ENCODE measurements at regions not wholly inside any gene's neighbourhood (a gene's known extent, or its start where the extent isn't known, plus 50 kb on each side); places are given as distances from the start of the nearest gene placed in this dataset.

DNA sequence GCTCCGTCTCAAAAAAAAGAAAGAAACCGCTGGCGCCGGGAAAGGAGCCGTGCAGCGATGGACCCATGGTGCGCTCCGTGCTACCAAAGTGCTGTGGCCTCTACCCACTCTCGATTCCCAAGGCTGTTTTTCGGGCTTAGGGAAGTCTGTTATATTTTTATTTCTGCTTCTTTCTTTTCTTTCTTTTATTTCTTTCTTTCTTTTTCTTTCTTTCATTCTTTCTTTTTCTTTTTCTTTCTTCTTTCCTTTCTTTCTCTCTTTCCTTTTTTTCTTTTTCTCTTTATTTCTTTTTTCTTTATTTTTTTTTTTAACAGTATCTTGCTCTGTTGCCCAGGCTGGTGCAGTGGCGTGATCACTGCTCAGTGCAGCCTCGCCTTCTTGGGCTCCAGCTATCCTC, 87.5 kb downstream of the ANXA2R start:
- no peak for TF ChIP-seq POLR2A (IDR thresholded peaks at IDR 0.05)
- TF ChIP-seq, protein P1, sequence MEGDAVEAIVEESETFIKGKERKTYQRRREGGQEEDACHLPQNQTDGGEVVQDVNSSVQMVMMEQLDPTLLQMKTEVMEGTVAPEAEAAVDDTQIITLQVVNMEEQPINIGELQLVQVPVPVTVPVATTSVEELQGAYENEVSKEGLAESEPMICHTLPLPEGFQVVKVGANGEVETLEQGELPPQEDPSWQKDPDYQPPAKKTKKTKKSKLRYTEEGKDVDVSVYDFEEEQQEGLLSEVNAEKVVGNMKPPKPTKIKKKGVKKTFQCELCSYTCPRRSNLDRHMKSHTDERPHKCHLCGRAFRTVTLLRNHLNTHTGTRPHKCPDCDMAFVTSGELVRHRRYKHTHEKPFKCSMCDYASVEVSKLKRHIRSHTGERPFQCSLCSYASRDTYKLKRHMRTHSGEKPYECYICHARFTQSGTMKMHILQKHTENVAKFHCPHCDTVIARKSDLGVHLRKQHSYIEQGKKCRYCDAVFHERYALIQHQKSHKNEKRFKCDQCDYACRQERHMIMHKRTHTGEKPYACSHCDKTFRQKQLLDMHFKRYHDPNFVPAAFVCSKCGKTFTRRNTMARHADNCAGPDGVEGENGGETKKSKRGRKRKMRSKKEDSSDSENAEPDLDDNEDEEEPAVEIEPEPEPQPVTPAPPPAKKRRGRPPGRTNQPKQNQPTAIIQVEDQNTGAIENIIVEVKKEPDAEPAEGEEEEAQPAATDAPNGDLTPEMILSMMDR (IDR thresholded peaks at IDR 0.05) = no peak
- Histone ChIP-seq H3K27ac (peak overlapping the region in 1 of 3 donors; percentile 80), H3K9me3 (no peaks in the 10 kb centered on the region), H3K4me1 (peaks cover 0 to 5% (median 0%) of the 10 kb centered on the region in 4 donors), H3K36me3 (no peaks in the 10 kb centered on the region), H3K4me3 (peak overlapping the region in 2 of 3 donors; percentile 28 to 43), H3K27me3 (peaks cover 4 to 37% of the 10 kb centered on the region in 2 donors)
- no peak for ATAC-seq
- intact Hi-C loops (cut with DNase I) = loop anchor here in 1 of 2 donors (5.0 kb wide), 1 partner anchor 65 kb away; no protein-coding TSS in a partner anchor
- 25% methylated on average over 7 of the region's 12 CpGs for WGBS (ENCODE audit: insufficient coverage, low coverage, low lambda C conversion rate, missing lambda C conversion rate)
- DNase-seq = no peak

DNA sequence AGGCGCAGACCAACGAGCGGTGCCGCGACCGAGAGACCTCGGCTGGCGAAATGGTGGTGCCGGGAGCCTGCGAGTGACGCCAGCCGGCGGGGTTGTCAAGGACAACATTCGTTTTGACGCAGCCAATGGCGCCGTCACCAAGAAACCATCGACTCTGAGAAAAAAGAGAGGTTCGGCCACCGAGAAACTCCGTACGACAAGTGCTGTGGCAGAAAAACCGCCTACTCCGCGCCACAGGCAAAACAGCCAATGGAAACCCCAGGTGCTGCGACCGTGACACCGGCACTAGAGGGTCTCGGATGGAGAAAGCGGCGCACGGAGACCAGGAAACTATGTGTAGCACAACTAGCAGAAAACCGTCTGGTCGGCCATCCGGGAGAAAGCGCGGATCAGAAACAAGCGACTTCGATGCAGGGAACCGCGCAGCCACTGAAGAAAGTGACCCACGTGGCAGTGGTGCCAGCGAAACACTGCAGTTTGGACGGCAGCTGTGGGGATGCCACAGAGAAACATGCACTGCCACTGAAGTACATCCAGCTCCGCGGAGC, 88.8 kb downstream of the ANXA2R start:
- Histone ChIP-seq H3K9me3 (no peaks in the 10 kb centered on the region), H3K27me3 (peaks cover 4 to 43% of the 10 kb centered on the region in 2 donors), H3K27ac (peak overlapping the region; percentile 57 to 80 (median 76)), H3K4me1 (peaks cover 0 to 5% (median 0%) of the 10 kb centered on the region in 4 donors), H3K4me3 (peak overlapping the region; percentile 18 to 43 (median 28)), H3K36me3 (no peaks in the 10 kb centered on the region)
- intact Hi-C loops (cut with DNase I) = loop anchor here in 1 of 2 donors (5.0 kb wide), 1 partner anchor 66 kb away; no protein-coding TSS in a partner anchor
- ATAC-seq (peak in 3 of 4 donors; percentile 9 to 35 (median 31)), DNase-seq (peak; percentile 46 to 58 (median 53))
- TF ChIP-seq, protein P1 (IDR thresholded peaks at IDR 0.05) = no peak
- no peak for TF ChIP-seq POLR2A (IDR thresholded peaks at IDR 0.05)
- 9% methylated on average over 9 of the region's 46 CpGs for WGBS (ENCODE audit: insufficient coverage, low coverage, low lambda C conversion rate, missing lambda C conversion rate)

DNA sequence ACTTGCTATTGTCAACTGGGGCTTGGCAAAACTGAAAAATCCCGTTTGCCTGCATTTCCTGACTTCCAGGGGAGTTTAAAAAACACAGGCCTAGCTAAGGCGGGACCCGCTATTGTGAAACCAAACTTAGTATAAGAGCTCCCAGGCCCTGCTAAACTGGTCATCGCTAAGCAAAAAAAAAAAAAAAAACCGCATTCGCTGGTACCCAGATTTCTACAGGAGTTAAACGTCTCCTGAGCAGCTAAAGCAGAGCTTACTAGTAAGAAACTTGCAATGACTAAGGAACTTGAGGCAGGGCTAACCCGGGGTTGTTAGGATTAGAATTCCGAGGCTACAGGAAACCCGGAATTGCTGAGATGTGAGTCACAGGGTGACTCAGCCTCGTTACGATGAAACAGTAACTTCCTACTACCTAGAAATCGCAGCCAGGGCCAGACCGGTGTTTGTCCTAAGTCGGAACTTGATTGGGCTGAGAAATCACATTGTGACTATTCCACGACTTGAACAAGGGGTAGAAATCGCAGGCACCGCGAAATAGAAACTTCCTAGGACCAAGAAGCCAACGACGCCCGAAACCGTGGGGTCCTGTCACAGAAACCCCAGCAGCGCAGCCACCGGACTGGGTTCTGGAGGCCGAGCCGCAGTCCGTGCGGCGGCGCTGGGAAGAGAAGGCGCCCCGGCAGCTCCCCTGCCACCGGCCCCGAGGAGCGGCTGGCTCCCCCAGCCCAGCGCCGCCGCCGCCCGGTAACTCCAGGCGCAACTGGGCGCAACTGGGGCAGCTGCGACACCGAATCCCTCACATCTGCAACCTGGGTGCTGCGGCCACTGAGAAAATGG, 89.4 kb downstream of the ANXA2R start:
- intact Hi-C loops (cut with DNase I) = loop anchor here in 1 of 2 donors (5.0 kb wide), 1 partner anchor 67 kb away; no protein-coding TSS in a partner anchor
- DNase-seq (peak; percentile 52 to 58 (median 55)), ATAC-seq (peak; percentile 72 to 80 (median 75))
- TF ChIP-seq, protein P1 (IDR thresholded peaks at IDR 0.05) = no peak
- peak; percentile 39 for TF ChIP-seq POLR2A (IDR thresholded peaks at IDR 0.05)
- H3K27ac ChIP-seq = peak overlapping the region; percentile 57 to 80 (median 76)
- H3K4me3 ChIP-seq = peak overlapping the region; percentile 18 to 43 (median 28)
- 4% methylated on average over 14 of the region's 46 CpGs for WGBS (ENCODE audit: insufficient coverage, low coverage, low lambda C conversion rate, missing lambda C conversion rate)
- H3K9me3 ChIP-seq = no peaks in the 10 kb centered on the region
- peaks cover 4 to 43% of the 10 kb centered on the region in 2 donors for H3K27me3 ChIP-seq
- peaks cover 0 to 5% (median 0%) of the 10 kb centered on the region in 4 donors for H3K4me1 ChIP-seq
- H3K36me3 ChIP-seq = no peaks in the 10 kb centered on the region

- H3K9me3 ChIP-seq = no peaks in the 10 kb centered on the region
- H3K4me3 ChIP-seq = peak overlapping the region in 1 of 3 donors; percentile 43
- no peak for ATAC-seq
- peak overlapping the region; percentile 57 to 80 (median 76) for H3K27ac ChIP-seq
- H3K36me3 ChIP-seq = no peaks in the 10 kb centered on the region
- H3K4me1 ChIP-seq = peaks cover 0 to 5% (median 0%) of the 10 kb centered on the region in 4 donors
- H3K27me3 ChIP-seq = peaks cover 4 to 43% of the 10 kb centered on the region in 2 donors
- no peak for DNase-seq
- intact Hi-C loops (cut with DNase I) = loop anchor here in 1 of 2 donors (5.0 kb wide), 1 partner anchor 67 kb away; no protein-coding TSS in a partner anchor
- TF ChIP-seq, protein P1 (IDR thresholded peaks at IDR 0.05) = no peak
- TF ChIP-seq POLR2A (IDR thresholded peaks at IDR 0.05) = no peak
- WGBS (ENCODE audit: insufficient coverage, low coverage, low lambda C conversion rate, missing lambda C conversion rate) = 17% methylated on average over 7 of the region's 7 CpGs
These were observed 90.0 kb downstream of the ANXA2R start for GRCh38 chr5:42950116-42950455.

All from right lobe of liver (tissue), 6 donors.